ENCODE measurements at regions not wholly inside any gene's neighbourhood (a gene's known extent, or its start where the extent isn't known, plus 50 kb on each side); places are given as distances from the start of the nearest gene placed in this dataset.

DNA sequence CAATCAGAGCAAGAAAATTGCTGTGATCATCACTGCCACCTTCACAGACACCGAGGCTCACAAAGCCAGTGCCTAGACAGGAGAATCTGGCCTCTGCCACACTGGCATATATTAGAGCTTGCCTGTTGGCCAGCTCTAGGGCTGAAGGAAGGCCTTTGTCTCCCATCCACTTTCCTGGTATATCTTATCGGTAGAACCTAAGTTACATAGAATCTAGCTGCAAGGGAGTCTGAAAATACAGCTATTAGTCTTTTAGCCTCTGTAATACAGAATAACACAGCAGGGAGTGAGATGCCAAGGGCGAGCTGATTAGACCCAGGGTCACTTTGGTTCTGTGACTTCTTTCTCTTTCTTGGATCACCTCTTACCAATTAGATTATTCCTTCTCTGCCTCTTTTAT is 154.9 kb upstream of the KL start:
- no peak for DNase-seq (ENCODE audit: low spot score)

GRCh38 chr13:32863596-32863995 is 152.6 kb upstream of the KL start:
- DNase-seq (ENCODE audit: low spot score) = no peak

- DNase-seq (ENCODE audit: low spot score) = no peak
Observed at GRCh38 chr13:32866921-32867320, 149.3 kb upstream of the KL start.

GRCh38 chr13:32877491-32877890 is 138.7 kb upstream of the KL start:
- no peak for DNase-seq (ENCODE audit: low spot score)

GRCh38 chr13:32878163-32878562 is 138.1 kb upstream of the KL start:
- DNase-seq (ENCODE audit: low spot score) = no peak

DNA sequence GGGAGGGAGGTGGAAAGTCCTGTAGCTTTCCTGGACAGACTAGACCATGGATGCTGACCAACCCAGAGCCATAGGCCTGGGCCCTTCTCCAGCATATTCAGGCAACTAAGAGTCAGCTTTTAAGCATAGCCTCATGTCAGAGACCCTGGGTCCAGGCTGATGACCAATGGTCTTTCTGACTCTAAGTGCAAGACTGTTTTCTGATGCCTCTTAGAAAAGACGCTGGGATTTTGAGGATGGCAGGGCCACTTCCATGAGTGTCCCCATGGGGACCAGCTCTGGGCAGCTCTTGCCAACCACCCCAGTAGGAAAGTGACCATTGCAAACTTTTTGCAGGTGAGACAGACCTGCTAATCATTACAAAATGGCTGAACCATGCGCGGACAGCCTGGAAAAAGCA is 135.6 kb upstream of the KL start:
- no peak for DNase-seq (ENCODE audit: low spot score)

DNA sequence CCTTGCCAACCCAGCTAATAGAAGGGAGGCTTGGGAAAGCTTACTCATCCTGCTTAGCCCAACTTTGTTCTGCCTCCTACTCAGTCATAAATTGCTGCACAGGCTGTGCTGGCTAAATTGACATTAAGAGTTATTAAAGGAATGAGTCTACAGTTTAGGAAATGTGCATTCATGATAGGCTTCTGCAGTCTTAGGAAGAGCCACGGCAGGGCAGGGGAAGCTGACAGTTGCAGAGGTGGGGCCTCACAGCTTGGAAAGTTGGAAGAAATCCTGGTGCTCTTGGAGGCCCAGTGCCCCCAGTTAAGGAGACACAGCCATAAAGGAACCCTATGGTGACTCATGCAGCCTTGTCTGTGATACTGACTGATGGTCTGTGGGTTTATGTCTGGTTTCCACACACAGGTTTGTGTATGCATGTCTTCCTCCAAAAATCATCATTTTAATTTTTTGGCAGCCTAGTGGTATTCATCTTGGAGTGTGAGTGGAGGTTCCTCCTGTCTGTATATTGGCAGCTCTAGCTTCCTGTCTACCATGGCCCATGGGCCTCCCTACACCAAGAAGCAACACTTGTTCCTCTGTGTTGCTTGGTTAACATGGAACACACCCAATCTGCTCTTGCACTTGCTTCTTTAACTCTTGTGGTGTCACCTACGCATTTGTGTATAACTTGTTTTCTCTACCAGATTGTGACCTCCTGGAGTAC is 135.0 kb upstream of the KL start:
- no peak for DNase-seq (ENCODE audit: low spot score)

DNA sequence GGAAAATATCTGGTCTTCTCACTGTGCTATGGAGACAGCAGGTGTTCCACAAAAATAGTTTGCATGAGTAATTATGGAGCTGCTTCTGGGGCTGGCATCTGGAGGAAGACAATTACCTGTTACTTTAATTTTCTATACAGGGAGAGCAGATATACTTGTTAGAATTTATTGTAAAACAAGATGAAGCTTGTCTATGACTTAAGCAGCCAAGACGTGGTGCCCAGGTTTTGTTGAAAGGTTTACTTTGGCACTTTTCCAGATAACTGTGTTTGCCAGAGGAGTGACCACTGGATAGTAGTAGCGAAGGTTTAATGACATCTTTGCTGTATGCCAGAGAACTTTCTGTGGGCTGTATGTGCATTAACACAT is 134.5 kb upstream of the KL start:
- DNase-seq (ENCODE audit: low spot score) = no peak

DNA sequence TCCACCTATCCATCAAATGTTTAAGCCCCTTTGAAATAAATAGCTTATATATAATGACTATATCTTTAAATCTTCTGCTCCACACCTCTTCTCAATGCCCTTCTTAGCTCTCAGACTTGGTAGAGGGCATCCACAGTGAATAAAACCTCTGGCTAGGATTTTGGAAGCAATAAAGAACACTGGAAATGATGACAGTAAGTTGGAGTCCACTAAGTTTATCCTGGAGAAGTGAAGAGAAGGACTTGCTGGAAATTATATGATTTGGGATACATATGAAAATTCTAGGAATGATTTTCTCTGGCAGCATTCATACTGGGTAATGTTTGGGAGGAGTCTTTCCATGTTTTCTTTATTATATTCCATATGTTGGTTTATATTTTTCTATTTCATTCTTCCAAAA is 133.5 kb upstream of the KL start:
- DNase-seq (ENCODE audit: low spot score) = no peak

DNA sequence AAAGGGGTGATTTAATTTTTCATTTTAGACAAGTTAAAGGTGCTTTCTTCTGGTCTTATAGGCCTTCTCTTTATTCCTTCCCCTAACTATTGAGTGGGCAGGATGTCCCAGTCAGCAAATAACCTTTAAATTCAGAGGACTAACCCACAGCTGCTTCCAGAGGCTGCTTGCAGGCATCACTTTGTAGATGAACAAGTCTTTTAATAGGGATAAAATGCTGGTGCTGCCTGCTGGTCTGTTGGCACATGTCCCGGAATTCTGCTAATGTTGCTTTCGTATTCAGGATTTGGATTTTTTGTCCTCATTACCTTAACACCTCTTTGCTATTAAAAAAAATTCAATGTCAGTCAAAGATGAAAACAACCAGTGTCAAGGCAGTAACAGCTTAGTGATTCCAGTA is 132.7 kb upstream of the KL start:
- DNase-seq (ENCODE audit: low spot score) = no peak

GRCh38 chr13:32887617-32888016 is 128.6 kb upstream of the KL start:
- DNase-seq (ENCODE audit: low spot score) = peak; percentile 4

DNA sequence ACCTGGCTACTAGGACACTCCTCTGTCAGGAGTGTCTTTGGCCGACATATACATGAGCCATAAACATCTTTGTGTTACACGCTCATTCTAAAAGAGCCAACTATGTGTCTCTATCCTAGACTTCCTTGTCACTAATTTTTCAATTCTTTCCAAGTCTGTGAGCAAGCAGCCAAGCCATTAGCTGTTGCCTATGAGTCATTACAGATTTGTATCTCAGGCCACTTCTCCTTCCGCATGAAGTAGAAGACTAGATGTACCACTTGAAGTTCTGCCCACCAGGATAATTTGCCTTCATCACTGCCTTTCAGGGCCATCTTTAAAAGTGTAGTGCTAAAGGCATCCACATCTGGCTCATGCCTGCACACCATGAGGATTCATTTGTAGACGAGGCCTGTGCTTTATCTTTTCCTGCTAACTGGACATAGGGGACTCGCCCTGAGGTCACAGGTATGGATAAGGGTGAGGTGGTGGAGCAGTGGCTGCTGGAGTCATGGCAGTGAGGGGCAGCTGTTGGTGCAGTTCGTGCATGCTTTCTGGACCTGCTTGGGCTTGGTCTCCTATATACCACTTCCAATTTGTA is 126.1 kb upstream of the KL start:
- DNase-seq (ENCODE audit: low spot score) = no peak

DNA sequence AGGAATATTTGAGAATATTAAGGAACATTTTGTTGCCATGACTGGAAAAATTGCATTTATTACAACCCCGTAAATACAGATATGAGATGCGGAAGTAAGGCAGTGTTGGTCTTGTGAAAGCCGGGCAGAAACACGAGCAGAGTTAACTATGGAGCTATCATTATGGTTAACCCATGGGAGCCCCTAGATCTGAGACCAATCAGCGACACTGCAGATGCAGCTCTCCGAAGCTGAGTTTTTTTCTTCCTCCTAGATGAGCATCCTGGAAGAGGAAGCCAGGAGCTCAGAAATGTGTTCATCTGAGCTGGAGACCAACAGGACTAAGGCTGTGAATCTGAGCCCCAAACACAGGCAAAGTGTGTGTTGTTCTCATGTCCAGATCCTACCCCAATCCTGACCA is 123.0 kb upstream of the KL start:
- no peak for DNase-seq (ENCODE audit: low spot score)

GRCh38 chr13:32894589-32895001 is 121.6 kb upstream of the KL start:
- no peak for DNase-seq (ENCODE audit: low spot score)

- DNase-seq (ENCODE audit: low spot score) = no peak
Observed at GRCh38 chr13:32895296-32895695, 120.9 kb upstream of the KL start.

DNA sequence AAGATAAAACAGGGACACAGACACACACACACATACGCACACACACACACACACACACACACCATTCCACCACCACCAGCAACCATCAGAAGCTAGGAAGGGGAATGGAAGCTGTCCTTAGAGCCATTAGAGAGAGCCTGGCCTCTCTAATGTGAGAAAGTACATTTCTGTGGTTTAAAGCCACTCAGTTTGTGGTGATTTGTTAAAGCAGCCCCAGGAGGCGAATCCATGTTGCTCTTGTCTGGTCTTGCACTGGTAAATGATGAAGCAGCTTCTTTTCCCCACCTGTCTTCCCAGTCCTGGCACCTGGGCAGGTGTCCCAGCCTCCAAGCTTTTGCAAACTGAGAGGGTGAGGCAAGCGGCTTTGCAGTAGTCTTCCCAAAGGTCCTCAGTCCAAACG is 118.9 kb upstream of the KL start:
- DNase-seq (ENCODE audit: low spot score) = no peak

- DNase-seq (ENCODE audit: low spot score) = no peak
Observed at GRCh38 chr13:32902029-32902780, 114.0 kb upstream of the KL start.

- DNase-seq (ENCODE audit: low spot score) = no peak
Observed at GRCh38 chr13:32902874-32903273, 113.3 kb upstream of the KL start.

- DNase-seq (ENCODE audit: low spot score) = no peak
Observed at GRCh38 chr13:32903720-32904119, 112.5 kb upstream of the KL start.

DNA sequence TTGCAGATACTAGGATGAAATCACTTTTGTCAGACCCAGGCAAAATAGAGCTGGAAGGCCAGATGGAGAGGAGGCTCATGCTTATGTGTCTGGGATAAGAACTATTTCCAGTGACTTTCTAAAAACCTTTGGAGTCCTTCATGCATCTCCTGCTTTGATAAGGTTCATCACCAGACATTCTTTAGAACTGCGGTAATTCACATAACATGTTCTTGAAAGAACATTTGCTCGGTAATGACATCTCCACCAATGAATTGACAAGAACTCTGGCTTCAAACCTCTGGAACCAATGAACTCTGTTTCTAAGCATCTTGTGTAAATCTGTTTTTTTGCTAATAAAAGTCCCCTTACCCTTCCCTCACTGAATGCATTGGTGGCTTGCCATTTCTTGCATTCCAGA is 112.0 kb upstream of the KL start:
- no peak for DNase-seq (ENCODE audit: low spot score)

- peak; percentile 38 for DNase-seq (ENCODE audit: low spot score)
Observed at GRCh38 chr13:32905063-32905863, 111.0 kb upstream of the KL start.

GRCh38 chr13:32905864-32906180 is 110.4 kb upstream of the KL start:
- no peak for DNase-seq (ENCODE audit: low spot score)

DNA sequence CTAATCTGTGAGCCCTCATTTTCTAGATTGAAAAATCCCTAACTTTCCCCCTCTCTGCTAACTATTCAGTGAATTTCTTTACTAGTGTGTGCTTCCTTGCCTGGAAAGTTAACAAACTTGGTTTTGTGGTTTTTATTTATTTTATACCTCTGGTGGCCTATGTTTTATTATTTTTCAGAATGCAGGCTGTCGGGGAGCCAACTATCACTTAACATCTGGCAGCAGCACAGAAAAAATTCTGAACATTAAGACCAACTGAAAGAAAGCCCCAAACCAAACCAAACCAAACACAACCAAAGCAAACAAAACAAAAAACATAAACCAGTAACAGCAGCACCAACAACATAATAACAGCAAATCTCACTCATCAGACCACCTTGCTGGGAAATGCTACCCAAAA is 109.0 kb upstream of the KL start:
- DNase-seq (ENCODE audit: low spot score) = no peak
